Posterior cingulate gyrus (tissue), 11 donors: ENCODE measurements at regions not wholly inside any gene's neighbourhood (a gene's known extent, or its start where the extent isn't known, plus 50 kb on each side); places are given as distances from the start of the nearest gene placed in this dataset.

ENCODE experiments used
- DNase-seq, 10 donors: peaks; one replicate each; pipeline versions ENCODE4 v3.0.0 to v3.0.0-alpha.2; 2020 to 2021; ENCODE audit warnings: mixed read lengths in 3 of 10
- intact Hi-C: fragments of 100-400 bp; cut with DNase I; formaldehyde crosslinking; loops from one replicate; pipeline ENCODE4 v1.15.1; 2023

- no peak for DNase-seq
- intact Hi-C loops: no loop called here
Observed at GRCh38 chr9:8096091-8096490, 296.5 kb upstream of the DMAC1 start.

DNA sequence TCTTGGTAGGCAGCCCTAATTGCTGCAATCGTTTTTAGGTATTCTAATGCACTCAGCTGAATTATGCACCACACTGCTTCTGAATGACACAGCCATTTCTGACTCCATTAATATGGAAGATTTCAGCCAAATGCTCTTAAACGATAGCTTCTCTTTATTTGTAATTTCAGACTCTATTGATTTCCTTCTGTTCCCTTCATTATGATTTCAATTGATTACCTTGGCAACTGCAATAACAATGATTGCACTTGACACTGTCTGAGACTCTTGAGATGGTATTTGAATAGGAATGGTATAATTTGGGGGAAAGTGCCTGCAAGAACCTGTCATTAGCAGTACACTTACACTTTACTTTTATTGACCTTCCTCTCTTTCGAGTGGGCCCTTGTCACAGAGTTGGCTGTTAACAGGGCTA is 296.1 kb upstream of the DMAC1 start:
- no peak for DNase-seq
- intact Hi-C loops: no loop called here

- intact Hi-C loops: no loop called here
- no peak for DNase-seq
Observed at GRCh38 chr9:8088477-8088876, 288.9 kb upstream of the DMAC1 start.

DNA sequence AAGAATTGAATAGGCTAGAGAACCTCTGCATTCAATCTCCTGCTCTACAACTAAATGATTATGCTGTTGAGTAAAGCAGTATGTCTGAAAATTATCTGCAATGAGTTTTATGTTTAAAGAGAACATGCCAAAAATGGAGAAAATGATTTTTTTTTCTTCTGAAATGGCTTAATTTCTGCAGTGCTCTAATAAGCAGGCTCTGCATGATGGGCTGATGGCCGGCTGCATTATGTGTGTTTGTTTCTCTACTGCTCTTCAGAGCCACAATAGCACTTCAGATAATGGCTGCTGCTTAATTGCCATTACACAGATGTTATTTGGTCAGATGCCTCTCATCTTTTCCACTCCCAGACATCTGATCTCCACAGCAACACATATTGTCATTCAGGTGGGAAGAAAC is 286.4 kb upstream of the DMAC1 start:
- intact Hi-C loops: no loop called here

GRCh38 chr9:8078641-8079140 is 279.1 kb upstream of the DMAC1 start:
- no peak for DNase-seq
- intact Hi-C loops: no loop called here

More for the DNA sequence above, 286.4 kb upstream of the DMAC1 start:
- no peak for DNase-seq

GRCh38 chr9:8074713-8075286 is 275.2 kb upstream of the DMAC1 start:
- intact Hi-C loops: no loop called here

GRCh38 chr9:8071445-8071798 is 271.8 kb upstream of the DMAC1 start:
- intact Hi-C loops: no loop called here
- DNase-seq: peak in 1 of 10 donors; percentile 59

More at GRCh38 chr9:8074713-8075286, 275.2 kb upstream of the DMAC1 start:
- DNase-seq: no peak

DNA sequence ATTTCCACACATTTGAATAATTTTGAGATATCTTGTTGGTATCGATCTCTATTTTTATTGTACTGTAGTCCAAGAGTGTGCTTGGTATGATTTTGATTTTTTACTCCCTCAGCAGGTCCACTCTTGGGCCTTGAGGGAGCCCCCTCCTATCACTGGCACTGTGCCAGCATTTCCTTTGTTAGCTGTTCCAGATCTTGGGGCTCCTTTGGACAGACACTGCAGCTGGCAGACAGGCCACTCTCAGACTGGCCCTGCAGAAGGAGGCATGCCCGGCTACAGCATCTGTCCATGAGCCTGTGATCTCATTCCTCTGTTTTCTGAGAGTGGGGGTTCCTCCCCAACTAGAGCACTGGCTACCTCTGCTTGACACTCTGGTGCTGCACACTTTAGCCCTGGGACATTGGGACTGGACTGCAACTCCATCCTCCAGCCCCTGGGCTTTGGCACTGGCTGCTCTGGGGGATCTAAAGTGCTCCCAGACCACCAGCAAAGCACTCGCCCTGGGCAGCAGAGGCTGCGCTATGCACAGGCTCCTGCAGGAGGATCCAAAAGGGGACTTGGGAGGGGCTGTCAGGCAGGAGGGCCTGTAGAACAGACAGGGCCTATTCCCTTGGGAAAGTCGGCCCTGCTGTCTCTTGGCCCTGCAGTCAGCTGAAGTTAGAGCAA is 271.3 kb upstream of the DMAC1 start:
- intact Hi-C loops: no loop called here
- peak in 5 of 10 donors; percentile 10 to 52 (median 40) for DNase-seq

DNA sequence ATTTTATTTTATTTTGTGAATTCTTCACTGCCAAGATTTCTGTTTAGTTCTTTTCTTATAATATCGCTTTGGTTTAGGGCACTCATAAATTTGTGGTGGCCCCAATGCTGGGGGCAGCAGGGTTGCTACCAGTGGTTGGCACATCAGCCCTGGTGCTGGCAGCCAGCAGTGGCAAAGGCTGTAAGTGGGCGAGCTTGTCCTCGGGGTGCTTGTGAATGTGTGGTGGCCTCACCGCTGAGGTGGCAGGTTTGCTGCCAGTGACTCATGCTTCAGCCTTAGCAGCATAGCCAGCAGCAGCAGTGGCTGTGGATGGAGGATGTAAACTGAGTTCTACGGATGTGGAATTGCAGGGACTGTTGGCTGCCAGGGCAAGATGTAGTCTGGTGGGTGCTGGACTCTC is 262.9 kb upstream of the DMAC1 start:
- intact Hi-C loops: no loop called here
- DNase-seq: peak in 1 of 10 donors; percentile 67

DNA sequence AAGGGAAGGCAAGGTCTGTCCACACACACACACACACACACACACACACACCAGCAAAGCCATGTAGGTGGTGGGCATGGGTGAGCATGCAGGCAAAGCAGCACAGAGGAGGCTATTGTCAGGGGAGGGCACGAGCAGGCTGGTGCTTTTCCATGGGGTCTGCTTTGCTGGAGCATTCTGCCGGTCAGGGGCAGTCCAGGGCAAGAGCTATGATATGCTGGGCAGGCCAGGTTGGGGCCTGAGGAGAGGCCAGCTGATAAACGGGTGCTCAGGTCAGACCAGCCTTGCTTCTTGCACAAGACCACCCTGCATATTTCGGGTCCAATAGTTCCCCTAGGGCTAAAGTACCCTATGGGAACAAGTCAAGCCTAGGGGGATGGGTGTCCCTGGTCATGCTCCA is 253.9 kb upstream of the DMAC1 start:
- intact Hi-C loops: no loop called here
- no peak for DNase-seq

DNA sequence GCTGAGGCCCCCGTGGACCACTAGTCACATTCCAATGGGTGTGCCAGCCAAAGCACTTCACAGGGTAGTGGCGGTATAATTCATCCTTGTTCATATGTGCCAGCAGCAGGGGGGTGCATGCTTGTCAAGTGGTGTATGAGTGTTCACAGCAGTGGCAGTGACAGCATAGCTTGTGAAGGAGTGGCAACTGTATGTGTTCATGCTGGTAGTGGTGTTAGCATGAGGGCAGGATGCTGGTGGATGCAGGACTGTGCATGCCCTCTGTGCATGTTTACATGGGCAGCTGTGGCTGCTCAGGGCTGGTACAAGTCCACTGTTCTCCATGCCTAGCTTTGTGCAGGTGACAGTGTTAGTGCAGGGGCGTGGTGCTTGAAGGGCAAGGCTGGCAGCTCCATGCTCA is 253.4 kb upstream of the DMAC1 start:
- peak in 1 of 10 donors; percentile 47 for DNase-seq
- intact Hi-C loops: no loop called here

- no peak for DNase-seq
- intact Hi-C loops: no loop called here
Observed at GRCh38 chr9:8037745-8038144, 238.2 kb upstream of the DMAC1 start.

- intact Hi-C loops: no loop called here
- no peak for DNase-seq
Observed at GRCh38 chr9:8036914-8037524, 237.4 kb upstream of the DMAC1 start.

- intact Hi-C loops: no loop called here
- DNase-seq: no peak
Observed at GRCh38 chr9:8033794-8034193, 234.2 kb upstream of the DMAC1 start.

GRCh38 chr9:8030095-8030494 is 230.5 kb upstream of the DMAC1 start:
- intact Hi-C loops: no loop called here
- no peak for DNase-seq

GRCh38 chr9:8027351-8027750 is 227.8 kb upstream of the DMAC1 start:
- intact Hi-C loops: no loop called here
- DNase-seq: no peak

- DNase-seq: no peak
Observed at GRCh38 chr9:8025551-8025950, 226.0 kb upstream of the DMAC1 start.

DNA sequence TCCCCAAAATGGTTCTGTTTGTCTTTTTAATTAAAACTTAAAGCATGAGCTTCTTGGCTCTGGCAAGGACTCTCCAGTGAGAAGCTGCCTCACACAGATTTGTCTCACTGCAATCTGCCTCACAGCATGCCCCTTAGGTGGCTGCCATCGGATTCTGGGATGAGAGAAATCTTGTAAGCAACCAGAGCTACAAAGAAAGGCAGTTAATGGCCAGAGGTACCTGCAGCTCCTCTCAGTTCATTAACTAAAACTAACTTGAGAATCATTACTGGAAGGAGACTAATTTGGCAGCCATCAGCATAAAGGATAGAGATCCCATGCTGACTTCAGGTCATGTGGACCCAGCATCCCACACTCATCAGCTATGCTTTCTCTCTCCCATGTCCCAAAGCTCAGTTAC is 220.6 kb upstream of the DMAC1 start:
- DNase-seq: no peak
- intact Hi-C loops: no loop called here

More at GRCh38 chr9:8025551-8025950, 226.0 kb upstream of the DMAC1 start:
- intact Hi-C loops: no loop called here

DNA sequence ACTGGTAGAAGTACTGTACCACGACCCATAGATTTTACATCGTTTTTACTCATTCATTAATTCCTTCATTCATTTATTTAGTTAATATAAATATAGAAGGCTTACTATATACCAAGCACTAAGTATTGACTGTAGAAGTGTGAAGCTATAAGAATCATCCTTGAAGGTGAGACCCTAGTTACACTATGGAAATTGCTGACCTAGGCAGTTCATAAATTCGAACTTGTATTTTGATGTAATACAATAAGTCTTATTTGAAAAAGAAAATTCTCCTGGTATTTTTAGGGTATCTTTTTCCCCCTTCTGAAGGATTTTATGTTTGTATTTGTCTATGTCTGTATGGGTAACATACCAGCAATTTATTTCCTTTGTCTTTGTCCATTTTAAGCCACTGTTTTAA is 220.1 kb upstream of the DMAC1 start:
- intact Hi-C loops: no loop called here
- DNase-seq: no peak

GRCh38 chr9:8014997-8015682 is 215.6 kb upstream of the DMAC1 start:
- intact Hi-C loops: no loop called here
- no peak for DNase-seq

GRCh38 chr9:8012986-8013385 is 213.4 kb upstream of the DMAC1 start:
- intact Hi-C loops: no loop called here
- no peak for DNase-seq
